OCI-LY1 (cell line): ENCODE measurements at regions not wholly inside any gene's neighbourhood (a gene's known extent, or its start where the extent isn't known, plus 50 kb on each side); places are given as distances from the start of the nearest gene placed in this dataset.

ENCODE experiments used
- H2AFZ ChIP-seq: fragments of 200-600 bp; sonication (generic), shearing (Covaris generic); 2 replicates; pipeline ENCODE4 v1.6.0; 2014; ENCODE audit warnings: antibody characterized with exemption, mild to moderate bottlenecking, low read length
- H3F3A ChIP-seq: fragments of 200-600 bp; sonication (generic), shearing (Covaris generic); 2 replicates; pipeline ENCODE4 v1.6.0; 2014; ENCODE audit warnings: mild to moderate bottlenecking, antibody characterized with exemption, low read length, moderate library complexity; ENCODE audit not compliant: insufficient read depth
- H3K27ac ChIP-seq: fragments of 200-600 bp; sonication (generic); 2 replicates; pipeline ENCODE4 v1.5.1; 2014; ENCODE audit warnings: low read length, mixed run types, mild to moderate bottlenecking, low read depth; ENCODE audit not compliant: poor library complexity, severe bottlenecking
- H3K27me3 ChIP-seq: fragments of 200-600 bp; sonication (generic); 2 replicates; pipeline ENCODE4 v1.6.0; 2014; ENCODE audit warnings: antibody characterized with exemption, mild to moderate bottlenecking, low read length, moderate library complexity; ENCODE audit not compliant: insufficient read depth
- H3K36me3 ChIP-seq: fragments of 200-600 bp; sonication (generic); 2 replicates; pipeline ENCODE4 v1.6.1; 2014; ENCODE audit warnings: mild to moderate bottlenecking, antibody characterized with exemption, low read length, moderate library complexity, mixed read lengths; ENCODE audit not compliant: insufficient read depth
- H3K4me1 ChIP-seq: fragments of 200-600 bp; sonication (generic); 2 replicates; pipeline ENCODE4 v1.5.1; 2014; ENCODE audit warnings: mild to moderate bottlenecking, low read length, moderate library complexity; ENCODE audit not compliant: insufficient read depth, severe bottlenecking
- H3K4me2 ChIP-seq: fragments of 200-600 bp; sonication (generic), shearing (Covaris generic); 2 replicates; pipeline ENCODE4 v1.6.1; 2014; ENCODE audit warnings: low read length
- H3K4me3 ChIP-seq: fragments of 200-600 bp; sonication (generic); 2 replicates; pipeline ENCODE4 v1.5.1; 2014; ENCODE audit warnings: low read length, low read depth, mild to moderate bottlenecking, mixed read lengths; ENCODE audit not compliant: poor library complexity, severe bottlenecking
- H3K79me2 ChIP-seq: fragments of 200-600 bp; shearing (Covaris generic); 2 replicates; pipeline ENCODE4 v1.6.1; 2016; ENCODE audit warnings: mixed run types, low read length, mixed read lengths; ENCODE audit not compliant: insufficient read depth
- H3K9ac ChIP-seq: fragments of 200-600 bp; sonication (generic), shearing (Covaris generic); 2 replicates; pipeline ENCODE4 v1.6.1; 2014; ENCODE audit warnings: mild to moderate bottlenecking, low read length, mixed read lengths
- H3K9me2 ChIP-seq: fragments of 200-600 bp; sonication (generic), shearing (Covaris generic); 2 replicates; pipeline ENCODE4 v1.6.1; 2014; ENCODE audit warnings: low read depth, mild to moderate bottlenecking, low read length, mixed read lengths
- H3K9me3 ChIP-seq: fragments of 200-600 bp; shearing (Covaris generic); 2 replicates; pipeline ENCODE4 v1.6.1; 2014; ENCODE audit warnings: low read length, mixed read lengths
- H4K20me1 ChIP-seq: fragments of 200-600 bp; sonication (generic), shearing (Covaris generic); 2 replicates; pipeline ENCODE4 v1.6.0; 2016; ENCODE audit warnings: mild to moderate bottlenecking, low read length; ENCODE audit not compliant: insufficient read depth
- EZH2 ChIP-seq: fragments of 200-600 bp; sonication (generic), shearing (Covaris generic); IDR thresholded peaks from 2 replicates; pipeline ENCODE4 v1.8.0; 2017; ENCODE audit warnings: borderline replicate concordance, mixed run types, mild to moderate bottlenecking, antibody characterized with exemption, low read length, moderate library complexity, mixed read lengths
- TF ChIP-seq, protein P1 (sequence below): fragments of 200-600 bp; sonication (generic), shearing (Covaris generic); IDR thresholded peaks from 2 replicates; pipeline ENCODE4 v1.5.1; 2017; ENCODE audit warnings: mild to moderate bottlenecking, antibody characterized with exemption, low read length, moderate library complexity, mixed read lengths

DNA sequence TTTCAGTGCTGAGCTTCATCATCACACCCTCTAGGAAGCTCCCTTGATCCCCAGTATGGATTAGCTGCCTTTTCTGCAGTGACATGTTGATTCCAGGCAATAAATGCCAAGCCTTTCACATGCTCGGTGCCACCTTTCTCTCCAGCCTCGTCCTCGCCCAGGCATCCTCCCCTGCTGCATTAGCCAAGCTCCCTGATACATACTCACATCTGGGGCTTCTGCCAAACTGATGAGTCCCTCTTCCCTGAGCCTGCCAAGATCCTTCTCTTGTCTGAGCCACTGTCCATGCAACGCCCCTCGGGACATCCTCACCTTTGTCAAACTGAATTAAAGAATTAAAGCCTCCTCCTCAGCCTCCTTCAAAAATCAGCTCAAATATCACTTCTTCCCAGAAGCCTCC lies 538.5 kb upstream of the CDH11 start:
- H4K20me1 ChIP-seq: no peaks in the 10 kb centered on the region
- no peaks in the 10 kb centered on the region for H3K9me3 ChIP-seq
- peaks cover 4% of the 10 kb centered on the region; the same call in 1 of the 2 replicates for H3K27me3 ChIP-seq
- TF ChIP-seq EZH2: no peak
- TF ChIP-seq, protein P1, sequence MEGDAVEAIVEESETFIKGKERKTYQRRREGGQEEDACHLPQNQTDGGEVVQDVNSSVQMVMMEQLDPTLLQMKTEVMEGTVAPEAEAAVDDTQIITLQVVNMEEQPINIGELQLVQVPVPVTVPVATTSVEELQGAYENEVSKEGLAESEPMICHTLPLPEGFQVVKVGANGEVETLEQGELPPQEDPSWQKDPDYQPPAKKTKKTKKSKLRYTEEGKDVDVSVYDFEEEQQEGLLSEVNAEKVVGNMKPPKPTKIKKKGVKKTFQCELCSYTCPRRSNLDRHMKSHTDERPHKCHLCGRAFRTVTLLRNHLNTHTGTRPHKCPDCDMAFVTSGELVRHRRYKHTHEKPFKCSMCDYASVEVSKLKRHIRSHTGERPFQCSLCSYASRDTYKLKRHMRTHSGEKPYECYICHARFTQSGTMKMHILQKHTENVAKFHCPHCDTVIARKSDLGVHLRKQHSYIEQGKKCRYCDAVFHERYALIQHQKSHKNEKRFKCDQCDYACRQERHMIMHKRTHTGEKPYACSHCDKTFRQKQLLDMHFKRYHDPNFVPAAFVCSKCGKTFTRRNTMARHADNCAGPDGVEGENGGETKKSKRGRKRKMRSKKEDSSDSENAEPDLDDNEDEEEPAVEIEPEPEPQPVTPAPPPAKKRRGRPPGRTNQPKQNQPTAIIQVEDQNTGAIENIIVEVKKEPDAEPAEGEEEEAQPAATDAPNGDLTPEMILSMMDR: no peak
- H3K27ac ChIP-seq: no peak overlapping the region
- no peak overlapping the region for H3K9ac ChIP-seq
- no peak overlapping the region for H3K4me3 ChIP-seq
- H3K36me3 ChIP-seq: no peaks in the 10 kb centered on the region
- H3F3A ChIP-seq: no peaks in the 10 kb centered on the region
- H3K79me2 ChIP-seq: no peaks in the 10 kb centered on the region
- H2AFZ ChIP-seq: no peak overlapping the region
- H3K4me1 ChIP-seq: no peaks in the 10 kb centered on the region
- no peak overlapping the region for H3K4me2 ChIP-seq
- no peaks in the 10 kb centered on the region for H3K9me2 ChIP-seq

DNA sequence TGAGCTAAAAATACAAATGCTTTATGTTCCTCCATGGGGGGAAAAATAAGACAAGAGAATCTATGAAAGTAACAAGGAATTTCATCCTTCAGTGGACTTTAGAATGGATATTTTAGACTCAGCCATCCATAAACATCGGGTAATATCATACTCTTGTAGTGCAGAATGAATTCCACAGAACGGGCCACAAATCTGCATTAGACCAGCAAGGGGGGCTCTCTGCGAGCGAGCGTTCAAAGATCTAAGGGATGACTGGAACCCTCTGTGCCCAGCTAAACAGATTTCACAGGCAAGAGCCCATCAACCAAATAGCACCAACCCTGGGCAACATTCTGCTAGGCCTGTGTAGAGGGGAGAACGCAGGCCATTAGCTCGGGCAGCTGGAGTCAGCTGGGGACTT lies 537.9 kb upstream of the CDH11 start:
- H3F3A ChIP-seq: no peaks in the 10 kb centered on the region
- H3K4me3 ChIP-seq: no peak overlapping the region
- H3K9me3 ChIP-seq: no peaks in the 10 kb centered on the region
- H2AFZ ChIP-seq: no peak overlapping the region
- no peaks in the 10 kb centered on the region for H3K36me3 ChIP-seq
- no peak overlapping the region for H3K27ac ChIP-seq
- H3K9me2 ChIP-seq: no peaks in the 10 kb centered on the region
- no peaks in the 10 kb centered on the region for H3K4me1 ChIP-seq
- no peaks in the 10 kb centered on the region for H4K20me1 ChIP-seq
- peaks cover 4% of the 10 kb centered on the region; the same call in 1 of the 2 replicates for H3K27me3 ChIP-seq
- H3K79me2 ChIP-seq: no peaks in the 10 kb centered on the region
- no peak for TF ChIP-seq EZH2
- TF ChIP-seq, protein P1: no peak
- H3K9ac ChIP-seq: no peak overlapping the region
- H3K4me2 ChIP-seq: no peak overlapping the region

DNA sequence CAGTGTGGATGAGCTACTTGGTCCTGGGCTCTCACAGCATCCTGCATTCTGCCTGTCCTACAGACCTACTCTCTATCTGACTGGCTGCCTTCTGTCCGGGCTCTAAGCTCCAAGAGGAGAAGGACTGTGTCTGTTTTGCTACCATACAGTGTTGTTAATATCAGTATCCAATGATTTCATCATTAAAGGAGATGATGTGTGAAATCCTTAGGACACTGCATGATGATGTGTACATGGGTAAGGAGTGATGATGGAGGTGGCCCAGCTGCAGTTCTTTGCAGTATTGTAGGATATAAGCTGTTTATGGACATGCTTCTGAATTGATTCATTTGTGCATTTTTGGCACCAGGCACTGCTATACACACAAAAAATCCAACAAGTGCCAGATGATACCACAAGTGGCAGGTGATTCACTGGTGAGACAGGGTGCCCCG lies 536.9 kb upstream of the CDH11 start:
- H3K9ac ChIP-seq: no peak overlapping the region
- no peaks in the 10 kb centered on the region for H3K36me3 ChIP-seq
- no peaks in the 10 kb centered on the region for H3K79me2 ChIP-seq
- H3K4me1 ChIP-seq: no peaks in the 10 kb centered on the region
- H3K27ac ChIP-seq: no peak overlapping the region
- H3F3A ChIP-seq: no peaks in the 10 kb centered on the region
- H3K27me3 ChIP-seq: peaks cover 4% of the 10 kb centered on the region; the same call in 1 of the 2 replicates
- no peak overlapping the region for H2AFZ ChIP-seq
- no peaks in the 10 kb centered on the region for H3K9me3 ChIP-seq
- no peaks in the 10 kb centered on the region for H4K20me1 ChIP-seq
- TF ChIP-seq, protein P1: no peak
- no peak for TF ChIP-seq EZH2
- H3K9me2 ChIP-seq: no peaks in the 10 kb centered on the region
- H3K4me2 ChIP-seq: no peak overlapping the region
- H3K4me3 ChIP-seq: no peak overlapping the region
